Cardiac fibroblast (primary cell): ENCODE measurements at regions not wholly inside any gene's neighbourhood (a gene's known extent, or its start where the extent isn't known, plus 50 kb on each side); places are given as distances from the start of the nearest gene placed in this dataset.

ENCODE experiments used
- DNase-seq, 2 donors: peaks; one replicate each; pipeline versions ENCODE4 v3.0.0 to v3.0.0-alpha.2; 2010; ENCODE audit warnings: low read depth in 2 of 2
- H3K4me3 ChIP-seq, 2 donors: replicated peaks in 1 of 2; 1 replicate in 1 of 2; 2 replicates in 1 of 2; pipeline ENCODE4 v1.5.1; 2011; ENCODE audit warnings: low read depth in 2 of 2, low read length in 2 of 2, mild to moderate bottlenecking in 2 of 2, moderate library complexity in 1 of 2
- TF ChIP-seq, protein P1 (sequence below): IDR thresholded peaks from one replicate; pipeline ENCODE4 v1.5.1; 2011; ENCODE audit warnings: low read depth, mild to moderate bottlenecking, low read length, inconsistent platforms

DNA sequence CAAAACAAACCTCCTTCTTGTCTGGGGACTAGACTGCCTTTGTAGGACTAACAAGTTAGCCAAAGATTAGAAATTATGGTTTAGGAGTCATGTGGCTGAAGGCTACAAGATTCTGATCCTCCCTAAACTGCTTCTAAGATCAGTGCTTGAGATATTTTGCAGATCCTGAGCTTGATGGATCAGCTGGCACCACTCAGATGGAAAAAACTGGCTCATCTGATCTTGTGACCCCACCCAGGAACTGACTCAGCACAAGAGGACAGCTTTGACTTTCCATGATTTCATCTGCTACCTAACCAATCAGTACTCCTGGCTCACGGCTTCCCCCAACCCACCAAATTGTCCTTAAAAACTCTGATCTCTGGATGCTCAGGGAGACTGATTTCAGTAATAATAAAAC is 271.5 kb upstream of the TAC1 start:
- DNase-seq: peak in 1 of 2 donors; percentile 5
- TF ChIP-seq, protein P1, sequence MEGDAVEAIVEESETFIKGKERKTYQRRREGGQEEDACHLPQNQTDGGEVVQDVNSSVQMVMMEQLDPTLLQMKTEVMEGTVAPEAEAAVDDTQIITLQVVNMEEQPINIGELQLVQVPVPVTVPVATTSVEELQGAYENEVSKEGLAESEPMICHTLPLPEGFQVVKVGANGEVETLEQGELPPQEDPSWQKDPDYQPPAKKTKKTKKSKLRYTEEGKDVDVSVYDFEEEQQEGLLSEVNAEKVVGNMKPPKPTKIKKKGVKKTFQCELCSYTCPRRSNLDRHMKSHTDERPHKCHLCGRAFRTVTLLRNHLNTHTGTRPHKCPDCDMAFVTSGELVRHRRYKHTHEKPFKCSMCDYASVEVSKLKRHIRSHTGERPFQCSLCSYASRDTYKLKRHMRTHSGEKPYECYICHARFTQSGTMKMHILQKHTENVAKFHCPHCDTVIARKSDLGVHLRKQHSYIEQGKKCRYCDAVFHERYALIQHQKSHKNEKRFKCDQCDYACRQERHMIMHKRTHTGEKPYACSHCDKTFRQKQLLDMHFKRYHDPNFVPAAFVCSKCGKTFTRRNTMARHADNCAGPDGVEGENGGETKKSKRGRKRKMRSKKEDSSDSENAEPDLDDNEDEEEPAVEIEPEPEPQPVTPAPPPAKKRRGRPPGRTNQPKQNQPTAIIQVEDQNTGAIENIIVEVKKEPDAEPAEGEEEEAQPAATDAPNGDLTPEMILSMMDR: no peak
- H3K4me3 ChIP-seq: no peak overlapping the region

DNA sequence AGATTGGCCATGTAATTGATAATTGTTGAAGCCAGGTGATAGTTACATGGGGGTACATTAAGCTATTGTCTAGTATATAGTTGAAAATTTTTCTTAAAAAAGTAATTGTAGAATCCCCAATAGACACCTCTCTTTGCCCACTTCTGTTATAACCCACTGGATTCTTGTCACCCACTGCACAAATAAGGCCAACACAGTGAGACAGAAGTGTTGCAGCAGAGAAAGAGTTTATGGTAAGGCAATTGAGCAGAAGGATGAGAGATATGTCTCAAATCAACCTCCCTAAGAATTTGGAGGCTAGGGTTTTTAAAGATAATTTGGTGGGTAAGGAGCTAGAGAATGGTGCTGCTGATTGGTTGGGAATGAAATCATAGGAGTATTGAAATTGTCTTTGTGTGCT is 270.3 kb upstream of the TAC1 start:
- no peak overlapping the region for H3K4me3 ChIP-seq
- DNase-seq: no peak
- TF ChIP-seq, protein P1: no peak

DNA sequence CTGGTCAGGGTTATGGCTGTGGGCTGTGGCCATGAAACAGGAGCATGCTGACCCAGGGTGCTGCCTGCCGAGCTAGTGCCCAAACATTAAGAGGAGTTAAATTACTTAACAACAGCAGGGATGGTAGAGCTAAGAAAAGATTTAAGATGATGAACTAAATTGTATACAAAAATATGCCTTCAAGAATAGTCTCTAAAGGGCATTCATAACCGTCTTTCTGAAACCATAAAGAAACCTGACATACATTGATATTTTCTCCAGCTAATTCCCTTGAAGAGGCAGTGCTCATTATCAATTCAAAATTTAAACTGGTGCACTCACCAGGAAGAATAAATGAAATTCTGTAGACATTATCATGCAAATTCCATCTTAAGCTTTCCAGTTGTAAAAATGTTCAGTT is 265.8 kb upstream of the TAC1 start:
- TF ChIP-seq, protein P1: no peak
- no peak overlapping the region for H3K4me3 ChIP-seq
- no peak for DNase-seq

DNA sequence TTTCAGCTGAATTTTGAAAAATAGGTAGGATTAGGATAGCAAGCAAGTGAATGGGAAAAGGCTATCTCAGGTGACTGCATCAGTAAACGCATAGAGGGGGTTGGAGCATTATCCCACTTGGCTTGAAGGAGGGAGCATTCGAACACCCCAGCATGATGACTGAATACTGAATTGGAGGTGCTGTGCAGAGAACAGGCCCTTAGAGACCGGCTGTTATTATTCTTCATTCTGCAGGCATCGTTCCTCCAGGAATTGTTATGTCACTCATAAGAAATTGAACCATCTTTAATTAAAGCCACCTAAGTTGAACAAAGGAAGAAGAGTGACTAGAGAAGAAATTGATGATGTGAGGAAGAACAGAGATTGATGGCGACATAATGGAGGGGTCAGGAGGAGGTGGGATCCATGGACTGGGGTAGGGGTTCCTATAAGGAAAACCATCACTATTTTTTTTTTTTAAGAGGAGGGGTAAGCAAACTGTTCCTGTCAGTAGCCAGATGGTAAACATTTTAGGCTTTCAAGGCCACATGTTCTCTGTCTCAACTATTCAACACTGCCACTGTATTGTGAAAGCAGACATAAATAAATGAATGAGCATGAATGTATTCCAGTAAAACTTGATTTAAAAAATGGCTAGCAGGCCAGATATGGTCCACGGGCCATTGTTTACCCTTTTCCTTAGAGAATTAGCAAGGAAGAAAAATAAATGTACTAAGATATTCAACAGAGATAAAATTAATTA is 264.7 kb upstream of the TAC1 start:
- no peak for DNase-seq
- TF ChIP-seq, protein P1: no peak
- H3K4me3 ChIP-seq: no peak overlapping the region

DNA sequence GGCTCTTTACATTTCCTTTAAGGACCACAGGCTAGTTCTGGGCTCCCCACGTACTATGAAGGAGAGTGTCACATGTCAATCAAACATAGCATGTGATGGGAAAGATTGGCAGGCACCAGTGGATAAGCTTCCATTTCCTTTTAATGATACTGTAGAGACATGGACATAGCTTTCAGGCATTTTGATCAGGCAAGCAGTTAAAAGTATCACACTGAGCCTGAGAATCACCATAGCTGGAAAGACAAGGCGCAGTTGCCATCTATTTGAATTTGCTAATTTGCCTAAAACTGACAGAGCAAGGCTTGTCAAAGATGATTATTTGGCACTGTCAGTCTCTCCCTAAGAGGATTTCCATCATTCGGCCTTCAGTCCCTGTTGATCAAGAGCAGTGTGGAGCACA is 263.4 kb upstream of the TAC1 start:
- no peak for DNase-seq
- TF ChIP-seq, protein P1: no peak
- no peak overlapping the region for H3K4me3 ChIP-seq

DNA sequence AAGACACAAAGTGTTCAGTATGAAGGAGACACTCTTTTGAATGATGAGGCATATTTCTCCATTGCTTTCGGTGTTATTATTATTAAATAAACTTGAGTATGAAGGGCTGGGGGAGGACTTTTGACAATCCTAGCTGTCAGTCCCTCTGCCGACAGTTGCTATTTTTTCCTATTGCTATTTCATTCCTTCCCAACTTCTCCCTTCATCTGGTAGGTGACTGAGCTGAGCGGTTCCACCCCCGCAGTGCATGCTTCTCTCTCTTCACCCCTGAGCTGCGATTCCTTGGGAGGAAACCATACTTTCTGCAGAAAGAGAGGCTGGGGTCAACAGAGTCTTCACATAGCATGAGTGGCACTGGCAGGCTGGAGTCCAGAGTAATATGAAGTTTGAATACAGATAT is 261.2 kb upstream of the TAC1 start:
- TF ChIP-seq, protein P1: no peak
- no peak overlapping the region for H3K4me3 ChIP-seq
- DNase-seq: no peak

DNA sequence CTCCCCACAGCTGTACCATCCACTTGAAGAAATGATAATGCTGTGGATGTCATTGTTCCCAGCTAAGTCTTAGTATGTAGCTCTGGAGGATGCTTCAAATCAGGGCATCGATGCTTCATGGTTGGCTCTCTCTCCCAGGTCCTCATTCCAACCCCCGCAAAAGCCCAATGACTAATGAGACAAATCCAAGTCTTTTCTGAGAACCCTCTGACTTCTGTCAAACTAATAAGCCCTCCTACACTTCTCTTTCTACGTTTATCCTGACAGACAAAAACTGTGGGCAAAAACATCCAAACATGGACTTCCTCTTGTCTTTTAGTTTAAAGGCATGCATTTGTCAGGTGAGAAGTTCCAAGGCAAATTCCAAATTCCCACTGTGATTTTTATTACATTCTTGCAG is 260.4 kb upstream of the TAC1 start:
- TF ChIP-seq, protein P1: no peak
- H3K4me3 ChIP-seq: no peak overlapping the region
- DNase-seq: no peak
